Neuronal stem cell (in vitro differentiated cells): ENCODE measurements at regions not wholly inside any gene's neighbourhood (a gene's known extent, or its start where the extent isn't known, plus 50 kb on each side); places are given as distances from the start of the nearest gene placed in this dataset.

ENCODE experiments used
- DNase-seq: peaks from one replicate; pipeline ENCODE4 v3.0.0-alpha.2; 2013; ENCODE audit warnings: low spot score
- H2AFZ ChIP-seq: one replicate; pipeline ENCODE4 v1.6.1; 2013; ENCODE audit warnings: mild to moderate bottlenecking, low read length, inconsistent platforms
- H2AK5ac ChIP-seq: 2 replicates; pipeline ENCODE4 v1.6.1; 2013; ENCODE audit warnings: low read depth, mild to moderate bottlenecking, inconsistent platforms, low read length, moderate library complexity, mixed read lengths
- H2BK120ac ChIP-seq: 2 replicates; pipeline ENCODE4 v1.6.1; 2013; ENCODE audit warnings: low read depth, mild to moderate bottlenecking, inconsistent platforms, low read length, moderate library complexity, mixed read lengths
- H2BK12ac ChIP-seq: one replicate; pipeline ENCODE4 v1.6.1; 2013; ENCODE audit warnings: low read length, inconsistent platforms
- H2BK15ac ChIP-seq: 2 replicates; pipeline ENCODE4 v1.6.1; 2013; ENCODE audit warnings: mild to moderate bottlenecking, low read length, inconsistent platforms, mixed read lengths
- H2BK5ac ChIP-seq: one replicate; pipeline ENCODE4 v1.6.1; 2013; ENCODE audit warnings: inconsistent platforms, mild to moderate bottlenecking, low read length, moderate library complexity
- H3K14ac ChIP-seq: one replicate; pipeline ENCODE4 v1.6.1; 2013; ENCODE audit warnings: low read length, inconsistent platforms
- H3K18ac ChIP-seq: 2 replicates; pipeline ENCODE4 v1.6.1; 2013; ENCODE audit warnings: low read length, inconsistent platforms
- H3K23ac ChIP-seq: 2 replicates; pipeline ENCODE4 v1.6.1; 2013; ENCODE audit warnings: low read depth, mild to moderate bottlenecking, mixed read lengths, low read length, inconsistent platforms; ENCODE audit not compliant: poor library complexity
- H3K27ac ChIP-seq: replicated peaks from 3 replicates; pipeline ENCODE4 v1.5.1; 2013; ENCODE audit warnings: low read length, inconsistent platforms
- H3K27me3 ChIP-seq, 3 experiments: 2 replicates each; pipeline ENCODE4 v1.6.1; 2013; ENCODE audit warnings: low read length in 3 of 3, mild to moderate bottlenecking in 2 of 3, inconsistent platforms in 1 of 3, low read depth in 1 of 3, mixed read lengths in 1 of 3, moderate library complexity in 1 of 3; ENCODE audit not compliant: control insufficient read depth in 3 of 3, insufficient read depth in 3 of 3
- H3K36me3 ChIP-seq, 2 donors: replicated peaks in 1 of 2; 2 replicates each; pipeline ENCODE4 v1.6.1; 2013; ENCODE audit warnings: low read length in 2 of 2; ENCODE audit not compliant: control insufficient read depth in 2 of 2, insufficient read depth in 2 of 2
- H3K4ac ChIP-seq: 2 replicates; pipeline ENCODE4 v1.6.1; 2013; ENCODE audit warnings: inconsistent platforms, mild to moderate bottlenecking, low read length, moderate library complexity
- H3K4me1 ChIP-seq, 2 donors: 1 replicate in 1 of 2; 2 replicates in 1 of 2; pipeline ENCODE4 v1.6.1; 2013; ENCODE audit warnings: low read length in 2 of 2, low read depth in 1 of 2; ENCODE audit not compliant: control insufficient read depth in 2 of 2, insufficient read depth in 1 of 2
- H3K4me2 ChIP-seq: one replicate; pipeline ENCODE4 v1.6.1; 2013; ENCODE audit warnings: mild to moderate bottlenecking, low read length, inconsistent platforms; ENCODE audit not compliant: insufficient read depth, poor library complexity, severe bottlenecking
- H3K4me3 ChIP-seq, 2 donors: 2 replicates each; pipeline ENCODE4 v1.5.1; 2013; ENCODE audit warnings: low read length in 2 of 2, mild to moderate bottlenecking in 2 of 2, inconsistent platforms in 1 of 2, moderate library complexity in 1 of 2
- H3K79me1 ChIP-seq: one replicate; pipeline ENCODE4 v1.6.1; 2013; ENCODE audit warnings: low read depth, mild to moderate bottlenecking, inconsistent platforms, low read length, moderate library complexity
- H3K9ac ChIP-seq: one replicate; pipeline ENCODE4 v1.6.1; 2013; ENCODE audit warnings: mild to moderate bottlenecking, low read depth, low read length, inconsistent platforms; ENCODE audit not compliant: poor library complexity
- H3K9me3 ChIP-seq, 2 donors: replicated peaks in 1 of 2; 2 replicates each; pipeline versions ENCODE3 to v1.6.1; 2013; ENCODE audit warnings: low read length in 2 of 2, mild to moderate bottlenecking in 2 of 2, inconsistent platforms in 1 of 2, low read depth in 1 of 2, mixed read lengths in 1 of 2, moderate library complexity in 1 of 2; ENCODE audit not compliant: control insufficient read depth in 2 of 2, insufficient read depth in 1 of 2
- H4K8ac ChIP-seq: one replicate; pipeline ENCODE4 v1.6.1; 2013; ENCODE audit warnings: low read depth, mild to moderate bottlenecking, inconsistent platforms, low read length, moderate library complexity
- H4K91ac ChIP-seq: one replicate; pipeline ENCODE4 v1.6.1; 2013; ENCODE audit warnings: low read length, low read depth, mild to moderate bottlenecking, inconsistent platforms; ENCODE audit not compliant: poor library complexity
- WGBS, 2 donors: extraction: QIAGEN DNeasy Blood & Tissue Kit; methylation state at CpG; one replicate each; pipeline ENCODE4 v1.1.7; 2013; ENCODE audit warnings: missing lambda C conversion rate in 2 of 2, mixed read lengths in 1 of 2; ENCODE audit not compliant: insufficient read length in 2 of 2, insufficient replicate concordance in 1 of 2; ENCODE audit errors: extremely low coverage in 2 of 2; 5-methylcytosine and 5-hydroxymethylcytosine counted together

GRCh38 chr17:72033334-72033733 is 87.5 kb upstream of the SOX9 start:
- DNase-seq, result no peak
- no peak overlapping the region for H3K27ac ChIP-seq

GRCh38 chr17:72034000-72034399 is 86.8 kb upstream of the SOX9 start:
- peaks cover 0 to 17% of the 10 kb centered on the region in 2 donors for H3K4me1 ChIP-seq
- no peak overlapping the region for H2AFZ ChIP-seq
- no peak overlapping the region for H3K4me2 ChIP-seq
- H3K9me3 ChIP-seq, result peaks cover 0 to 2% of the 10 kb centered on the region in 2 donors
- H4K91ac ChIP-seq, result no peak overlapping the region
- no peak overlapping the region for H3K14ac ChIP-seq
- no peak overlapping the region for H3K4ac ChIP-seq
- H3K4me3 ChIP-seq, result no peak overlapping the region
- no peak overlapping the region for H2AK5ac ChIP-seq
- no peaks in the 10 kb centered on the region for H3K79me1 ChIP-seq
- WGBS, 2 donors, result no CpG with 5 or more reads among the region's 2 CpGs
- peak overlapping the region; percentile 7 for H3K27ac ChIP-seq
- H3K27me3 ChIP-seq, result no peaks in the 10 kb centered on the region
- DNase-seq, result no peak
- no peak overlapping the region for H3K23ac ChIP-seq
- no peak overlapping the region for H2BK120ac ChIP-seq
- H3K36me3 ChIP-seq, result no peaks in the 10 kb centered on the region
- H3K18ac ChIP-seq, result no peak overlapping the region
- no peak overlapping the region for H3K9ac ChIP-seq
- no peak overlapping the region for H2BK15ac ChIP-seq
- no peak overlapping the region for H4K8ac ChIP-seq
- no peak overlapping the region for H2BK12ac ChIP-seq
- H2BK5ac ChIP-seq, result no peak overlapping the region

More at GRCh38 chr17:72033334-72033733, 87.5 kb upstream of the SOX9 start:
- no peaks in the 10 kb centered on the region for H3K79me1 ChIP-seq
- H2BK120ac ChIP-seq, result no peak overlapping the region
- H3K4me1 ChIP-seq, result peaks cover 0 to 17% of the 10 kb centered on the region in 2 donors
- no peaks in the 10 kb centered on the region for H3K36me3 ChIP-seq
- no peak overlapping the region for H2BK12ac ChIP-seq
- no peak overlapping the region for H3K18ac ChIP-seq
- WGBS, 2 donors, result no CpG with 5 or more reads among the region's 4 CpGs
- no peak overlapping the region for H3K4me2 ChIP-seq
- no peak overlapping the region for H3K4me3 ChIP-seq
- H2BK5ac ChIP-seq, result no peak overlapping the region
- H3K9ac ChIP-seq, result no peak overlapping the region
- H3K23ac ChIP-seq, result no peak overlapping the region
- no peaks in the 10 kb centered on the region for H3K27me3 ChIP-seq
- no peak overlapping the region for H4K91ac ChIP-seq
- H2BK15ac ChIP-seq, result no peak overlapping the region
- no peak overlapping the region for H3K14ac ChIP-seq
- H4K8ac ChIP-seq, result no peak overlapping the region
- no peak overlapping the region for H2AK5ac ChIP-seq
- H2AFZ ChIP-seq, result no peak overlapping the region
- H3K9me3 ChIP-seq, result peaks cover 0 to under 1% of the 10 kb centered on the region in 2 donors
- H3K4ac ChIP-seq, result no peak overlapping the region

GRCh38 chr17:72038427-72038826 is 82.4 kb upstream of the SOX9 start:
- Histone ChIP-seq H3K4me3 (no peak overlapping the region), H3K18ac (no peak overlapping the region), H3K27ac (no peak overlapping the region), H4K91ac (no peak overlapping the region), H3K4ac (no peak overlapping the region), H3K9ac (no peak overlapping the region), H3K23ac (no peak overlapping the region), H3K4me1 (peaks cover 0 to 7% of the 10 kb centered on the region in 2 donors), H2BK15ac (no peak overlapping the region), H3K14ac (no peak overlapping the region), H3K79me1 (no peaks in the 10 kb centered on the region), H3K4me2 (no peak overlapping the region), H2BK5ac (no peak overlapping the region), H3K9me3 (peaks cover 0 to 2% of the 10 kb centered on the region in 2 donors), H2AFZ (no peak overlapping the region), H3K36me3 (no peaks in the 10 kb centered on the region), H2BK12ac (no peak overlapping the region), H4K8ac (no peak overlapping the region), H2BK120ac (no peak overlapping the region), H3K27me3 (no peaks in the 10 kb centered on the region), H2AK5ac (no peak overlapping the region)
- no peak for DNase-seq

GRCh38 chr17:72039490-72039889 is 81.3 kb upstream of the SOX9 start:
- Histone ChIP-seq H2AK5ac (no peak overlapping the region), H3K23ac (no peak overlapping the region), H3K14ac (no peak overlapping the region), H4K8ac (no peak overlapping the region), H3K9ac (no peak overlapping the region), H3K36me3 (no peaks in the 10 kb centered on the region), H3K79me1 (no peaks in the 10 kb centered on the region), H2BK15ac (no peak overlapping the region), H3K18ac (no peak overlapping the region), H3K9me3 (peaks cover 0 to 2% of the 10 kb centered on the region in 2 donors), H2BK12ac (no peak overlapping the region), H2AFZ (no peak overlapping the region), H4K91ac (no peak overlapping the region), H3K4ac (no peak overlapping the region), H3K4me2 (no peak overlapping the region), H3K27ac (no peak overlapping the region), H3K4me1 (peaks cover 0 to 2% of the 10 kb centered on the region in 2 donors), H3K27me3 (no peaks in the 10 kb centered on the region), H2BK120ac (no peak overlapping the region), H3K4me3 (no peak overlapping the region), H2BK5ac (no peak overlapping the region)
- no peak for DNase-seq
- no CpG with 5 or more reads among the region's 2 CpGs for WGBS, 2 donors
